Trophoblast cell (in vitro differentiated cells and primary cell): ENCODE measurements at regions not wholly inside any gene's neighbourhood (a gene's known extent, or its start where the extent isn't known, plus 50 kb on each side); places are given as distances from the start of the nearest gene placed in this dataset.

Experiments
- DNase-seq, 2 donors: peaks; one replicate each; pipeline ENCODE4 v3.0.0-alpha.2; 2016
- H2AFZ ChIP-seq: 2 replicates; pipeline ENCODE4 v1.6.1; 2013; ENCODE audit warnings: low read length, moderate library complexity, mild to moderate bottlenecking; ENCODE audit not compliant: insufficient read depth, poor library complexity
- H2AK5ac ChIP-seq: 2 replicates; pipeline ENCODE4 v1.6.1; 2013; ENCODE audit warnings: mild to moderate bottlenecking, low read length
- H2BK120ac ChIP-seq: 2 replicates; pipeline ENCODE4 v1.6.1; 2013; ENCODE audit warnings: low read length, mild to moderate bottlenecking, moderate library complexity; ENCODE audit not compliant: insufficient read depth, poor library complexity
- H2BK12ac ChIP-seq: 2 replicates; pipeline ENCODE4 v1.6.1; 2013; ENCODE audit warnings: mild to moderate bottlenecking, low read length, moderate library complexity
- H2BK5ac ChIP-seq: 2 replicates; pipeline ENCODE4 v1.6.1; 2013; ENCODE audit warnings: low read length, low read depth, moderate library complexity, mild to moderate bottlenecking; ENCODE audit not compliant: poor library complexity
- H3K14ac ChIP-seq: 2 replicates; pipeline ENCODE4 v1.6.1; 2013; ENCODE audit warnings: mild to moderate bottlenecking, low read length
- H3K18ac ChIP-seq: 2 replicates; pipeline ENCODE4 v1.6.1; 2013; ENCODE audit warnings: mild to moderate bottlenecking, low read length
- H3K23ac ChIP-seq: 2 replicates; pipeline ENCODE4 v1.6.1; 2013; ENCODE audit warnings: low read length
- H3K27ac ChIP-seq: 2 replicates; pipeline ENCODE4 v1.5.1; 2013; ENCODE audit warnings: low read depth, mild to moderate bottlenecking, inconsistent platforms, low read length, moderate library complexity
- H3K27me3 ChIP-seq: 2 replicates; pipeline ENCODE4 v1.6.1; 2013; ENCODE audit warnings: inconsistent platforms, mild to moderate bottlenecking, low read length, moderate library complexity; ENCODE audit not compliant: insufficient read depth
- H3K36me3 ChIP-seq, 2 experiments: 1 replicate in 1 of 2; 2 replicates in 1 of 2; pipeline ENCODE4 v1.6.1; 2013; ENCODE audit warnings: low read length in 2 of 2, mild to moderate bottlenecking in 2 of 2, moderate library complexity in 1 of 2; ENCODE audit not compliant: insufficient read depth in 2 of 2, control insufficient read depth in 1 of 2
- H3K4ac ChIP-seq: 2 replicates; pipeline ENCODE4 v1.6.1; 2013; ENCODE audit warnings: low read depth, mild to moderate bottlenecking, low read length, moderate library complexity
- H3K4me1 ChIP-seq, 2 experiments: 1 replicate in 1 of 2; 2 replicates in 1 of 2; pipeline ENCODE4 v1.6.1; 2013; ENCODE audit warnings: low read length in 2 of 2, mild to moderate bottlenecking in 2 of 2, moderate library complexity in 1 of 2; ENCODE audit not compliant: insufficient read depth in 2 of 2, control insufficient read depth in 1 of 2
- H3K4me2 ChIP-seq: 2 replicates; pipeline ENCODE4 v1.6.1; 2013; ENCODE audit warnings: inconsistent platforms, mild to moderate bottlenecking, low read length, moderate library complexity
- H3K4me3 ChIP-seq: 2 replicates; pipeline ENCODE4 v1.5.1; 2013; ENCODE audit warnings: mild to moderate bottlenecking, low read depth, low read length, inconsistent platforms
- H3K79me1 ChIP-seq: one replicate; pipeline ENCODE4 v1.6.1; 2013; ENCODE audit warnings: low read length
- H3K79me2 ChIP-seq: 2 replicates; pipeline ENCODE4 v1.6.1; 2013; ENCODE audit warnings: low read length, mild to moderate bottlenecking; ENCODE audit not compliant: control insufficient read depth, insufficient read depth, poor library complexity
- H3K9ac ChIP-seq: 2 replicates; pipeline ENCODE4 v1.6.1; 2013; ENCODE audit warnings: mild to moderate bottlenecking, low read length
- H3K9me3 ChIP-seq: 2 replicates; pipeline ENCODE4 v1.6.1; 2013; ENCODE audit warnings: low read depth, mild to moderate bottlenecking, control low read depth, inconsistent platforms, low read length; ENCODE audit not compliant: insufficient read depth
- H4K12ac ChIP-seq: 2 replicates; pipeline ENCODE4 v1.6.1; 2013; ENCODE audit warnings: low read depth, mild to moderate bottlenecking, low read length, moderate library complexity
- H4K8ac ChIP-seq: 2 replicates; pipeline ENCODE4 v1.6.1; 2013; ENCODE audit warnings: low read depth, mild to moderate bottlenecking, low read length, moderate library complexity
- H4K91ac ChIP-seq: one replicate; pipeline ENCODE4 v1.6.1; 2013; ENCODE audit warnings: low read depth, mild to moderate bottlenecking, low read length, moderate library complexity
- WGBS: extraction: QIAGEN DNeasy Blood & Tissue Kit; methylation state at CpG from one replicate; pipeline ENCODE4 v1.1.7; 2013; ENCODE audit warnings: missing lambda C conversion rate; ENCODE audit not compliant: insufficient read length, insufficient coverage; ENCODE audit errors: extremely low coverage; 5-methylcytosine and 5-hydroxymethylcytosine counted together

DNA sequence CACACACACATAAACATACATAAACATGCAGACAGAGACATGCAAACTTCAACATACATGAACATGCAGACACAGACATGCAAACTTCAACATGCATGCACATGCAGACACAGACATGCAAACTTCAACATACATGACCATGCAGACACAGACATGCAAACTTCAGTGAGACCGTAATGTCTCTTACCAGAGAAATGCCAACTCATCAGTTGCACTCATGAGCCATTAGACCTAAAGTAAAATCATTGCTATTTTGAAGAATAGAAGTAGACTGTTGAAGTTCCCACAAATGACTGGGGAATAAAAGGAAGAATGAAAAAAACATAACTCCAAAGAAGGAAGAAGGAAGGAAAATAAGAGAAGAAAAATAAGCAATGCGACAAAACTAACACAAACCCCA is 1044.0 kb upstream of the TMEM132C start:
- Histone ChIP-seq H3K23ac (no peak overlapping the region), H4K12ac (no peak overlapping the region), H3K9ac (no peak overlapping the region), H3K4me1 (peaks cover 0 to 3% of the 10 kb centered on the region in 2 experiments), H3K4me3 (no peak overlapping the region), H2BK120ac (no peak overlapping the region), H3K9me3 (no peaks in the 10 kb centered on the region), H4K8ac (no peak overlapping the region), H3K4ac (no peak overlapping the region), H3K36me3 (no peaks in the 10 kb centered on the region), H3K79me1 (no peaks in the 10 kb centered on the region), H3K14ac (no peak overlapping the region), H4K91ac (no peak overlapping the region), H3K4me2 (no peak overlapping the region), H2BK12ac (no peak overlapping the region), H3K79me2 (no peaks in the 10 kb centered on the region), H3K18ac (no peak overlapping the region), H2BK5ac (no peak overlapping the region), H3K27ac (no peak overlapping the region), H2AFZ (no peak overlapping the region), H3K27me3 (no peaks in the 10 kb centered on the region), H2AK5ac (no peak overlapping the region)
- WGBS = no CpG with 5 or more reads among the region's 2 CpGs
- DNase-seq = no peak

DNA sequence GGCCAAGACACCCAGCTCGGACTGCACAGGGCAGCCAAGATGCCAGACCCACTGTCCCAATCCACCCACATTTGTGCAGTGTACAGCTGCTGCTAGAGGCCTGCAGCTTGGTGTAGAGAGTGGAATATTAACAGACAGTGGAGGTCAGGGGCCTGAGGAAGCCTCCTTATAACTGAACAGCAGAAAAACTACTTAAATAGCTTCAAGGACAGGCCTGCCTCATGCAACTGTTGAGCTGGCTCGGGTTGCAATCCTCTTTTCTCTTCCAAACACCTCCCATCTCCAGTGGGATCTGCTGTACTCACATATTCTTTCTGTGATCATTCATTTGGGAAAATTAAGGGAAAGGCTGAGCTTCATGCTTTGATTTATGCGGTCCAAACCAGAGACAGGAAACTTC is 1043.2 kb upstream of the TMEM132C start:
- Histone ChIP-seq H3K4me3 (no peak overlapping the region), H3K4me1 (peaks cover 0 to 3% of the 10 kb centered on the region in 2 experiments), H2AK5ac (no peak overlapping the region), H3K27ac (no peak overlapping the region), H3K9me3 (no peaks in the 10 kb centered on the region), H3K4me2 (no peak overlapping the region), H3K9ac (no peak overlapping the region), H3K79me1 (no peaks in the 10 kb centered on the region), H3K4ac (no peak overlapping the region), H4K8ac (no peak overlapping the region), H3K36me3 (no peaks in the 10 kb centered on the region), H2BK12ac (no peak overlapping the region), H3K18ac (no peak overlapping the region), H2BK5ac (no peak overlapping the region), H4K91ac (no peak overlapping the region), H3K23ac (no peak overlapping the region), H3K27me3 (no peaks in the 10 kb centered on the region), H3K79me2 (no peaks in the 10 kb centered on the region), H4K12ac (no peak overlapping the region), H2BK120ac (no peak overlapping the region), H2AFZ (no peak overlapping the region), H3K14ac (no peak overlapping the region)
- DNase-seq = no peak
- WGBS = no CpG with 5 or more reads among the region's 3 CpGs

DNA sequence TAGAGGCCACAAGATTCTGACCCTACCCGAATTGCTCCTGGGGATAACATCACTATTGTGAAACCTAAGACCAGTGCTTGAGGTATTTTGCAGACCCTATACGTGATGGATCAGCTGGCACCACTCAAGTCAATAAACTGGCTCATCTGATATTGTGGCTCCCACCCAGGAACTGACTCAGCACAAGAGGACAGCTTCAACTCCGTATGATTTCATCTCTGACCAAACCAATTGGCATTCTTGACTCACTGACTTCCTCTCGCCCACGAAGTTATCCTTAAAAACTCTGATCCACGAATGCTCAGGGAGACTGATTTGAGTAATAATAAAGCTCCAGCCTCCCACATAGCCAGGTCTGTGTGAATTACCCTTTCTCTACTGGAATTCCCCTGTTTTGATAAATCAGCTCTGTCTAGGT is 1036.1 kb upstream of the TMEM132C start:
- Histone ChIP-seq H3K4me3 (no peak overlapping the region), H3K79me2 (no peaks in the 10 kb centered on the region), H2BK12ac (no peak overlapping the region), H3K14ac (no peak overlapping the region), H3K4me1 (no peaks in the 10 kb centered on the region), H3K79me1 (no peaks in the 10 kb centered on the region), H3K27me3 (no peaks in the 10 kb centered on the region), H3K18ac (no peak overlapping the region), H2AFZ (no peak overlapping the region), H3K4me2 (no peak overlapping the region), H3K9ac (no peak overlapping the region), H3K9me3 (peaks cover 3% of the 10 kb centered on the region), H4K8ac (no peak overlapping the region), H3K36me3 (no peaks in the 10 kb centered on the region), H2BK120ac (no peak overlapping the region), H2BK5ac (no peak overlapping the region), H4K91ac (no peak overlapping the region), H3K4ac (no peak overlapping the region), H3K23ac (no peak overlapping the region), H3K27ac (no peak overlapping the region), H2AK5ac (no peak overlapping the region), H4K12ac (no peak overlapping the region)
- DNase-seq = peak in 1 of 2 donors; percentile 16
- WGBS = no CpG with 5 or more reads among the region's 6 CpGs

DNA sequence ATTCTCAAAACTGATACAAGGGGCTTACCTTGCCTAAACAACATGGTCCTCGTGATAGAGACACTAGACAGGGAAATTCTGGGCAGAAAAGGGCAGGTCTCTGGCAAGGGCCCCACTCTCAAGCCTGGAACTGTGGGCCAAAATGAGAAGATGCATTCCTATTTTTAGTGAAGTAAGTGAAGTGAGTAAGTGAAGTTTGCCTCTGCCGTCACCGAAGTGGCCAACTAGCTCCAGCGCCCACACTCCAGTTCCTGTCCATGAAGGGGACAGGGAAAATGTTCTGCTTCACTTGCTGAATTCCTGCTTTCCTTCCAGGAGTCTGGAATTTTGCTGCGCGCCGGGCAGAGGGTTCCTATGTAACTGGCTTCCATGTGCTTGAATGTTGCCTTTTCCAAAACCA is 1035.6 kb upstream of the TMEM132C start:
- Histone ChIP-seq H3K4me1 (no peaks in the 10 kb centered on the region), H2BK12ac (no peak overlapping the region), H2BK5ac (no peak overlapping the region), H2AFZ (no peak overlapping the region), H3K9ac (no peak overlapping the region), H3K23ac (no peak overlapping the region), H3K18ac (no peak overlapping the region), H3K4me3 (no peak overlapping the region), H3K14ac (no peak overlapping the region), H3K27ac (no peak overlapping the region), H3K36me3 (no peaks in the 10 kb centered on the region), H2BK120ac (no peak overlapping the region), H4K8ac (no peak overlapping the region), H3K9me3 (peaks cover 3% of the 10 kb centered on the region), H3K4ac (no peak overlapping the region), H4K91ac (no peak overlapping the region), H3K79me1 (no peaks in the 10 kb centered on the region), H4K12ac (no peak overlapping the region), H3K27me3 (no peaks in the 10 kb centered on the region), H2AK5ac (no peak overlapping the region), H3K79me2 (no peaks in the 10 kb centered on the region), H3K4me2 (no peak overlapping the region)
- DNase-seq = no peak
- no CpG with 5 or more reads among the region's 7 CpGs for WGBS
